Brain microvascular endothelial cell (primary cell): ENCODE measurements at regions not wholly inside any gene's neighbourhood (a gene's known extent, or its start where the extent isn't known, plus 50 kb on each side); places are given as distances from the start of the nearest gene placed in this dataset.

Experiments used
- DNase-seq: peaks from one replicate; pipeline ENCODE4 v3.0.0-alpha.2; 2020
- H3K27ac ChIP-seq: fragments of 250-450 bp; sonication (Bioruptor Pico); 2 replicates; pipeline ENCODE4 v1.5.1; 2020; ENCODE audit warnings: mild to moderate bottlenecking, moderate library complexity
- H3K27me3 ChIP-seq: fragments of 250-450 bp; sonication (Bioruptor Pico); replicated peaks from 2 replicates; pipeline ENCODE4 v1.5.1; 2020; ENCODE audit warnings: mild to moderate bottlenecking
- H3K36me3 ChIP-seq: fragments of 250-450 bp; sonication (Bioruptor Pico); replicated peaks from 2 replicates; pipeline ENCODE4 v1.5.1; 2020; ENCODE audit warnings: mild to moderate bottlenecking
- H3K4me3 ChIP-seq: 2 replicates; pipeline ENCODE4 v1.5.1; 2011; ENCODE audit warnings: low read depth, mild to moderate bottlenecking, control low read depth, low read length, moderate library complexity
- CTCF ChIP-seq: IDR thresholded peaks from 2 replicates; pipeline ENCODE4 v1.5.1; 2011; ENCODE audit warnings: low read depth, mild to moderate bottlenecking, moderate library complexity, low read length, control low read depth, inconsistent platforms; ENCODE audit errors: missing control alignments
- in situ Hi-C: cut with HindIII; loops from 2 replicates; pipeline ENCODE4 v1.10.0; 2017; ENCODE audit warnings: low sequenced_read_pairs, low pct_ligation_motif_present

GRCh38 chr6:81071121-81071520 lies 681.4 kb downstream of the TENT5A start:
- H3K27me3 ChIP-seq, result no peaks in the 10 kb centered on the region
- in situ Hi-C loops, result no loop called here
- H3K27ac ChIP-seq, result no peak overlapping the region
- H3K36me3 ChIP-seq, result no peaks in the 10 kb centered on the region
- TF ChIP-seq CTCF, result no peak
- no peak overlapping the region for H3K4me3 ChIP-seq
- DNase-seq, result no peak

- Histone ChIP-seq H3K27me3 (no peaks in the 10 kb centered on the region), H3K36me3 (no peaks in the 10 kb centered on the region), H3K4me3 (no peak overlapping the region), H3K27ac (no peak overlapping the region)
- in situ Hi-C loops, result no loop called here
- TF ChIP-seq CTCF, result no peak
- no peak for DNase-seq
Observed at GRCh38 chr6:81067057-81067456, 685.4 kb downstream of the TENT5A start.

DNA sequence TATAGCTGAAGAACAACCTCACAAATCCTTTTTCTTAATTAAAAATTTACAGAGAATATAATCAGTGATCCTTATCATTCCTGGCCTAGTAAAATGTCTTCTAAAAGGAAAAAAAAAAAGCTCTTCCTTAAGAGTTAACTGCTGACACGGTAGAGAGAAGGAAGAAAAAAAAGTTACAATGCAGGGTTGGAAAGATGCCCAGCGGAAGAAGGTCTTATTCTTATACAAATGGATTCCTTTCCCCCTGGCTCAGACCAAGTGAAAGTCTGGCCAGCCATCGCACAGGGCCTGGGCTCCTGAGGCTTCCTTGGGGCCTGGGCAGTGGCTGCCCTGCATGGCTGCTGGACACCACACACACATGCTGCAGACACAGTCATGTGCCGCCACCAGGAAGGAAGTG lies 688.6 kb downstream of the TENT5A start:
- no peak for TF ChIP-seq CTCF
- Histone ChIP-seq H3K36me3 (no peaks in the 10 kb centered on the region), H3K27ac (no peak overlapping the region), H3K27me3 (no peaks in the 10 kb centered on the region), H3K4me3 (no peak overlapping the region)
- in situ Hi-C loops, result no loop called here
- no peak for DNase-seq

GRCh38 chr6:81054036-81054435 lies 698.4 kb downstream of the TENT5A start:
- no peaks in the 10 kb centered on the region for H3K27me3 ChIP-seq
- H3K4me3 ChIP-seq, result no peak overlapping the region
- no peaks in the 10 kb centered on the region for H3K36me3 ChIP-seq
- in situ Hi-C loops, result no loop called here
- no peak for TF ChIP-seq CTCF
- no peak overlapping the region for H3K27ac ChIP-seq
- no peak for DNase-seq

- Histone ChIP-seq H3K36me3 (no peaks in the 10 kb centered on the region), H3K27me3 (no peaks in the 10 kb centered on the region), H3K27ac (no peak overlapping the region), H3K4me3 (no peak overlapping the region)
- in situ Hi-C loops, result no loop called here
- no peak for DNase-seq
- TF ChIP-seq CTCF, result no peak
Observed at GRCh38 chr6:81051952-81052351, 700.5 kb downstream of the TENT5A start.

GRCh38 chr6:81049425-81050042 lies 702.9 kb downstream of the TENT5A start:
- Histone ChIP-seq H3K36me3 (no peaks in the 10 kb centered on the region), H3K4me3 (no peak overlapping the region), H3K27me3 (no peaks in the 10 kb centered on the region), H3K27ac (no peak overlapping the region)
- DNase-seq, result no peak
- TF ChIP-seq CTCF, result no peak
- in situ Hi-C loops, result no loop called here
